HG03457 (cell line): ENCODE measurements at regions not wholly inside any gene's neighbourhood (a gene's known extent, or its start where the extent isn't known, plus 50 kb on each side); places are given as distances from the start of the nearest gene placed in this dataset.
"Not testable (repeated sequence)": the region's sequence is repeated elsewhere in the genome, so short reads cannot be mapped to it uniquely, and the experiment has no call there.

Experiments used
- ATAC-seq: cut with Tn5 transposase; IDR thresholded peaks from one replicate; pipeline ENCODE4 v1.9.1; 2021; ENCODE audit warnings: moderate number of reproducible peaks; ENCODE audit not compliant: unreplicated experiment

GRCh38 chr2:125584732-125585131 is 1071.2 kb upstream of the GYPC start:
- no peak for ATAC-seq

GRCh38 chr2:125588780-125589179 is 1067.2 kb upstream of the GYPC start:
- no peak for ATAC-seq

- no peak for ATAC-seq
Measured at GRCh38 chr2:125591954-125592353, 1064.0 kb upstream of the GYPC start.

GRCh38 chr2:125593036-125593435 is 1062.9 kb upstream of the GYPC start:
- ATAC-seq = no peak

GRCh38 chr2:125596612-125597011 is 1059.3 kb upstream of the GYPC start:
- no peak for ATAC-seq

- ATAC-seq = no peak
Measured at GRCh38 chr2:125615438-125615837, 1040.5 kb upstream of the GYPC start.

GRCh38 chr2:125630377-125630776 is 1025.6 kb upstream of the GYPC start:
- no peak for ATAC-seq

- no peak for ATAC-seq
Measured at GRCh38 chr2:125634662-125635061, 1021.3 kb upstream of the GYPC start.

GRCh38 chr2:125638345-125638744 is 1017.6 kb upstream of the GYPC start:
- no peak for ATAC-seq

GRCh38 chr2:125642032-125642431 is 1013.9 kb upstream of the GYPC start:
- no peak for ATAC-seq

GRCh38 chr2:125643128-125643527 is 1012.8 kb upstream of the GYPC start:
- ATAC-seq = no peak

- no peak for ATAC-seq
Measured at GRCh38 chr2:125643585-125643984, 1012.4 kb upstream of the GYPC start.

GRCh38 chr2:125644257-125644656 is 1011.7 kb upstream of the GYPC start:
- ATAC-seq = no peak

- ATAC-seq = no peak
Measured at GRCh38 chr2:125652280-125652679, 1003.7 kb upstream of the GYPC start.

GRCh38 chr2:125654226-125654625 is 1001.7 kb upstream of the GYPC start:
- no peak for ATAC-seq

- ATAC-seq = no peak
Measured at GRCh38 chr2:125656190-125656589, 999.8 kb upstream of the GYPC start.

GRCh38 chr2:125658583-125658982 is 997.4 kb upstream of the GYPC start:
- ATAC-seq = no peak

GRCh38 chr2:125660369-125660768 is 995.6 kb upstream of the GYPC start:
- not testable (repeated sequence) for ATAC-seq

GRCh38 chr2:125667630-125668029 is 988.3 kb upstream of the GYPC start:
- no peak for ATAC-seq

GRCh38 chr2:125679903-125680302 is 976.1 kb upstream of the GYPC start:
- no peak for ATAC-seq

- no peak for ATAC-seq
Measured at GRCh38 chr2:125680809-125681208, 975.1 kb upstream of the GYPC start.

- ATAC-seq = no peak
Measured at GRCh38 chr2:125681576-125681975, 974.4 kb upstream of the GYPC start.

- ATAC-seq = no peak
Measured at GRCh38 chr2:125681976-125682805, 973.8 kb upstream of the GYPC start.
